ENCODE measurements at regions not wholly inside any gene's neighbourhood (a gene's known extent, or its start where the extent isn't known, plus 50 kb on each side); places are given as distances from the start of the nearest gene placed in this dataset.

DNA sequence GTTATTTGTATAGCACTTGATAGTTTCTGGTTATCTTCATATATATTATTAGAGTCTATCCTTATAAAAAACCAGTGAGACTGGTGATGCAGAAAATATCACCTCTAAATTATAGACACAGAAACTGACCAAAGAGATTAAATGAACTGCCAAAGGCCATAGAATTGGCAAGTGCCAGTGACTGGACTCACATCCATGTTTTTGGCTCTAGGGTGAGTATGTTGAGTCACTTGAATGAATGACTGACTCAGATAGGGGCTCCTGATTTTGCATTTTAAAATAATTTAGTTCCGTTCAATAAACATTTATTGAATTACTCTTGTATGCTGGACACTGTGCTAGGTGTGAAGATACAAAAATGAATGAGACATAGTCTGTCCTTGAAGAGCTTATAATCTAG lies 70.7 kb downstream of the NR2F1 start:
- Histone ChIP-seq H3K36me3 (ENCODE audit: control insufficient read depth in 2 of 2, insufficient read depth in 2 of 2, low read length in 1 of 2) (no peaks in the 10 kb centered on the region), H4K20me1 (ENCODE audit: control insufficient read depth, insufficient read depth) (no peaks in the 10 kb centered on the region), H3K4me3 (no peak overlapping the region), H3K79me2 (ENCODE audit: control insufficient read depth, insufficient read depth, low read length) (no peaks in the 10 kb centered on the region), H3K27ac (ENCODE audit: control insufficient read depth, insufficient read depth) (no peak overlapping the region), H3K4me1 (ENCODE audit: control insufficient read depth, insufficient read depth, low read length) (no peaks in the 10 kb centered on the region), H3K27me3 (replicated peaks in 1 of 2; ENCODE audit: control insufficient read depth in 2 of 2, insufficient read depth in 2 of 2, low read length in 1 of 2) (no peaks in the 10 kb centered on the region), H2AFZ (ENCODE audit: control insufficient read depth, low read depth, low read length) (no peak overlapping the region), H3K9ac (ENCODE audit: control insufficient read depth, insufficient read depth, low read length) (no peak overlapping the region), H3K9me3 (replicated peaks; ENCODE audit: control insufficient read depth, insufficient read depth, low read length) (no peaks in the 10 kb centered on the region; the same call in 1 of the 3 replicates), H3K4me2 (ENCODE audit: control insufficient read depth, insufficient read depth) (no peak overlapping the region)
- intact Hi-C loops (cut with micrococcal nuclease; ENCODE audit: unreplicated experiment) (no loop called here), in situ Hi-C loops (cut with MboI) (no loop called here)
- FAIRE-seq: no peak
- POLR2A ChIA-PET: no interaction called here
- SMC1A ChIA-PET (ENCODE audit: uncharacterized antibody, unreplicated experiment): interaction anchor here (0.6 kb wide), 1 partner anchor 17 kb away, joined by 4 read pairs; no protein-coding TSS in a partner anchor
- no peak for DNase-seq (ENCODE audit: low read depth, low spot score)
- CTCF ChIA-PET: no interaction called here
- 100% methylated on average over 1 of the region's 1 CpG for WGBS (ENCODE audit: insufficient coverage, insufficient replicate concordance, low lambda C conversion rate, missing lambda C conversion rate)
- RAD21 ChIA-PET (ENCODE audit: unreplicated experiment): no interaction called here
- BruUV-seq (replicated peaks): no TSS peak
- ATAC-seq: no peak
- TF ChIP-seq, protein P1, sequence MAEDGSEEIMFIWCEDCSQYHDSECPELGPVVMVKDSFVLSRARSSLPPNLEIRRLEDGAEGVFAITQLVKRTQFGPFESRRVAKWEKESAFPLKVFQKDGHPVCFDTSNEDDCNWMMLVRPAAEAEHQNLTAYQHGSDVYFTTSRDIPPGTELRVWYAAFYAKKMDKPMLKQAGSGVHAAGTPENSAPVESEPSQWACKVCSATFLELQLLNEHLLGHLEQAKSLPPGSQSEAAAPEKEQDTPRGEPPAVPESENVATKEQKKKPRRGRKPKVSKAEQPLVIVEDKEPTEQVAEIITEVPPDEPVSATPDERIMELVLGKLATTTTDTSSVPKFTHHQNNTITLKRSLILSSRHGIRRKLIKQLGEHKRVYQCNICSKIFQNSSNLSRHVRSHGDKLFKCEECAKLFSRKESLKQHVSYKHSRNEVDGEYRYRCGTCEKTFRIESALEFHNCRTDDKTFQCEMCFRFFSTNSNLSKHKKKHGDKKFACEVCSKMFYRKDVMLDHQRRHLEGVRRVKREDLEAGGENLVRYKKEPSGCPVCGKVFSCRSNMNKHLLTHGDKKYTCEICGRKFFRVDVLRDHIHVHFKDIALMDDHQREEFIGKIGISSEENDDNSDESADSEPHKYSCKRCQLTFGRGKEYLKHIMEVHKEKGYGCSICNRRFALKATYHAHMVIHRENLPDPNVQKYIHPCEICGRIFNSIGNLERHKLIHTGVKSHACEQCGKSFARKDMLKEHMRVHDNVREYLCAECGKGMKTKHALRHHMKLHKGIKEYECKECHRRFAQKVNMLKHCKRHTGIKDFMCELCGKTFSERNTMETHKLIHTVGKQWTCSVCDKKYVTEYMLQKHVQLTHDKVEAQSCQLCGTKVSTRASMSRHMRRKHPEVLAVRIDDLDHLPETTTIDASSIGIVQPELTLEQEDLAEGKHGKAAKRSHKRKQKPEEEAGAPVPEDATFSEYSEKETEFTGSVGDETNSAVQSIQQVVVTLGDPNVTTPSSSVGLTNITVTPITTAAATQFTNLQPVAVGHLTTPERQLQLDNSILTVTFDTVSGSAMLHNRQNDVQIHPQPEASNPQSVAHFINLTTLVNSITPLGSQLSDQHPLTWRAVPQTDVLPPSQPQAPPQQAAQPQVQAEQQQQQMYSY (CRISPR knock-in tag; IDR thresholded peaks at IDR 0.05): no peak
- TF ChIP-seq, protein P2, sequence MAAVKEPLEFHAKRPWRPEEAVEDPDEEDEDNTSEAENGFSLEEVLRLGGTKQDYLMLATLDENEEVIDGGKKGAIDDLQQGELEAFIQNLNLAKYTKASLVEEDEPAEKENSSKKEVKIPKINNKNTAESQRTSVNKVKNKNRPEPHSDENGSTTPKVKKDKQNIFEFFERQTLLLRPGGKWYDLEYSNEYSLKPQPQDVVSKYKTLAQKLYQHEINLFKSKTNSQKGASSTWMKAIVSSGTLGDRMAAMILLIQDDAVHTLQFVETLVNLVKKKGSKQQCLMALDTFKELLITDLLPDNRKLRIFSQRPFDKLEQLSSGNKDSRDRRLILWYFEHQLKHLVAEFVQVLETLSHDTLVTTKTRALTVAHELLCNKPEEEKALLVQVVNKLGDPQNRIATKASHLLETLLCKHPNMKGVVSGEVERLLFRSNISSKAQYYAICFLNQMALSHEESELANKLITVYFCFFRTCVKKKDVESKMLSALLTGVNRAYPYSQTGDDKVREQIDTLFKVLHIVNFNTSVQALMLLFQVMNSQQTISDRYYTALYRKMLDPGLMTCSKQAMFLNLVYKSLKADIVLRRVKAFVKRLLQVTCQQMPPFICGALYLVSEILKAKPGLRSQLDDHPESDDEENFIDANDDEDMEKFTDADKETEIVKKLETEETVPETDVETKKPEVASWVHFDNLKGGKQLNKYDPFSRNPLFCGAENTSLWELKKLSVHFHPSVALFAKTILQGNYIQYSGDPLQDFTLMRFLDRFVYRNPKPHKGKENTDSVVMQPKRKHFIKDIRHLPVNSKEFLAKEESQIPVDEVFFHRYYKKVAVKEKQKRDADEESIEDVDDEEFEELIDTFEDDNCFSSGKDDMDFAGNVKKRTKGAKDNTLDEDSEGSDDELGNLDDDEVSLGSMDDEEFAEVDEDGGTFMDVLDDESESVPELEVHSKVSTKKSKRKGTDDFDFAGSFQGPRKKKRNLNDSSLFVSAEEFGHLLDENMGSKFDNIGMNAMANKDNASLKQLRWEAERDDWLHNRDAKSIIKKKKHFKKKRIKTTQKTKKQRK (IDR thresholded peaks at IDR 0.05; ENCODE audit: low read depth, low read length): no peak
- TF ChIP-seq CEBPB (IDR thresholded peaks at IDR 0.05; ENCODE audit: borderline replicate concordance in 1 of 2, low read depth in 2 of 2, low read length in 2 of 2) (no peak), SUPT20H (IDR thresholded peaks at IDR 0.05; ENCODE audit: borderline replicate concordance, control insufficient read depth, low read depth, low read length) (no peak), SP1 (IDR thresholded peaks at IDR 0.05; ENCODE audit: low read depth, low read length) (no peak), SIX5 (IDR thresholded peaks at IDR 0.05; ENCODE audit: low read depth, low read length, severe bottlenecking) (no peak)
- TF ChIP-seq, protein P3, sequence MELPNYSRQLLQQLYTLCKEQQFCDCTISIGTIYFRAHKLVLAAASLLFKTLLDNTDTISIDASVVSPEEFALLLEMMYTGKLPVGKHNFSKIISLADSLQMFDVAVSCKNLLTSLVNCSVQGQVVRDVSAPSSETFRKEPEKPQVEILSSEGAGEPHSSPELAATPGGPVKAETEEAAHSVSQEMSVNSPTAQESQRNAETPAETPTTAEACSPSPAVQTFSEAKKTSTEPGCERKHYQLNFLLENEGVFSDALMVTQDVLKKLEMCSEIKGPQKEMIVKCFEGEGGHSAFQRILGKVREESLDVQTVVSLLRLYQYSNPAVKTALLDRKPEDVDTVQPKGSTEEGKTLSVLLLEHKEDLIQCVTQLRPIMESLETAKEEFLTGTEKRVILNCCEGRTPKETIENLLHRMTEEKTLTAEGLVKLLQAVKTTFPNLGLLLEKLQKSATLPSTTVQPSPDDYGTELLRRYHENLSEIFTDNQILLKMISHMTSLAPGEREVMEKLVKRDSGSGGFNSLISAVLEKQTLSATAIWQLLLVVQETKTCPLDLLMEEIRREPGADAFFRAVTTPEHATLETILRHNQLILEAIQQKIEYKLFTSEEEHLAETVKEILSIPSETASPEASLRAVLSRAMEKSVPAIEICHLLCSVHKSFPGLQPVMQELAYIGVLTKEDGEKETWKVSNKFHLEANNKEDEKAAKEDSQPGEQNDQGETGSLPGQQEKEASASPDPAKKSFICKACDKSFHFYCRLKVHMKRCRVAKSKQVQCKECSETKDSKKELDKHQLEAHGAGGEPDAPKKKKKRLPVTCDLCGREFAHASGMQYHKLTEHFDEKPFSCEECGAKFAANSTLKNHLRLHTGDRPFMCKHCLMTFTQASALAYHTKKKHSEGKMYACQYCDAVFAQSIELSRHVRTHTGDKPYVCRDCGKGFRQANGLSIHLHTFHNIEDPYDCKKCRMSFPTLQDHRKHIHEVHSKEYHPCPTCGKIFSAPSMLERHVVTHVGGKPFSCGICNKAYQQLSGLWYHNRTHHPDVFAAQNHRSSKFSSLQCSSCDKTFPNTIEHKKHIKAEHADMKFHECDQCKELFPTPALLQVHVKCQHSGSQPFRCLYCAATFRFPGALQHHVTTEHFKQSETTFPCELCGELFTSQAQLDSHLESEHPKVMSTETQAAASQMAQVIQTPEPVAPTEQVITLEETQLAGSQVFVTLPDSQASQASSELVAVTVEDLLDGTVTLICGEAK (IDR thresholded peaks at IDR 0.05; ENCODE audit: borderline replicate concordance): no peak
- TF ChIP-seq, protein P4, sequence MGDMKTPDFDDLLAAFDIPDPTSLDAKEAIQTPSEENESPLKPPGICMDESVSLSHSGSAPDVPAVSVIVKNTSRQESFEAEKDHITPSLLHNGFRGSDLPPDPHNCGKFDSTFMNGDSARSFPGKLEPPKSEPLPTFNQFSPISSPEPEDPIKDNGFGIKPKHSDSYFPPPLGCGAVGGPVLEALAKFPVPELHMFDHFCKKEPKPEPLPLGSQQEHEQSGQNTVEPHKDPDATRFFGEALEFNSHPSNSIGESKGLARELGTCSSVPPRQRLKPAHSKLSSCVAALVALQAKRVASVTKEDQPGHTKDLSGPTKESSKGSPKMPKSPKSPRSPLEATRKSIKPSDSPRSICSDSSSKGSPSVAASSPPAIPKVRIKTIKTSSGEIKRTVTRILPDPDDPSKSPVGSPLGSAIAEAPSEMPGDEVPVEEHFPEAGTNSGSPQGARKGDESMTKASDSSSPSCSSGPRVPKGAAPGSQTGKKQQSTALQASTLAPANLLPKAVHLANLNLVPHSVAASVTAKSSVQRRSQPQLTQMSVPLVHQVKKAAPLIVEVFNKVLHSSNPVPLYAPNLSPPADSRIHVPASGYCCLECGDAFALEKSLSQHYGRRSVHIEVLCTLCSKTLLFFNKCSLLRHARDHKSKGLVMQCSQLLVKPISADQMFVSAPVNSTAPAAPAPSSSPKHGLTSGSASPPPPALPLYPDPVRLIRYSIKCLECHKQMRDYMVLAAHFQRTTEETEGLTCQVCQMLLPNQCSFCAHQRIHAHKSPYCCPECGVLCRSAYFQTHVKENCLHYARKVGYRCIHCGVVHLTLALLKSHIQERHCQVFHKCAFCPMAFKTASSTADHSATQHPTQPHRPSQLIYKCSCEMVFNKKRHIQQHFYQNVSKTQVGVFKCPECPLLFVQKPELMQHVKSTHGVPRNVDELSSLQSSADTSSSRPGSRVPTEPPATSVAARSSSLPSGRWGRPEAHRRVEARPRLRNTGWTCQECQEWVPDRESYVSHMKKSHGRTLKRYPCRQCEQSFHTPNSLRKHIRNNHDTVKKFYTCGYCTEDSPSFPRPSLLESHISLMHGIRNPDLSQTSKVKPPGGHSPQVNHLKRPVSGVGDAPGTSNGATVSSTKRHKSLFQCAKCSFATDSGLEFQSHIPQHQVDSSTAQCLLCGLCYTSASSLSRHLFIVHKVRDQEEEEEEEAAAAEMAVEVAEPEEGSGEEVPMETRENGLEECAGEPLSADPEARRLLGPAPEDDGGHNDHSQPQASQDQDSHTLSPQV (IDR thresholded peaks at IDR 0.05): no peak

Data from GM12878 (cell line).